Spleen (tissue), 11 donors: ENCODE measurements at regions not wholly inside any gene's neighbourhood (a gene's known extent, or its start where the extent isn't known, plus 50 kb on each side); places are given as distances from the start of the nearest gene placed in this dataset.

Experiments
- DNase-seq: peaks from one replicate; pipeline ENCODE4 v3.0.0-alpha.2; 2020
- H3K27ac ChIP-seq, 8 donors: fragments of 200-600 bp; sonication (generic) in 7 of 8; 1 replicate in 4 of 8; 2 replicates in 4 of 8; pipeline versions ENCODE4 v1.5.0 to v1.8.0; 2016 to 2021; ENCODE audit warnings: inconsistent platforms in 4 of 8, mild to moderate bottlenecking in 4 of 8, moderate library complexity in 1 of 8
- H3K27me3 ChIP-seq, 7 donors: fragments of 200-600 bp; sonication (generic) in 6 of 7; replicated peaks in 1 of 7; 1 replicate in 4 of 7; 2 replicates in 3 of 7; pipeline versions ENCODE4 v1.5.0 to v1.8.0; 2016 to 2021; ENCODE audit warnings: inconsistent platforms in 3 of 7, mild to moderate bottlenecking in 1 of 7
- H3K36me3 ChIP-seq, 6 donors: fragments of 200-600 bp; sonication (generic) in 5 of 6; 1 replicate in 4 of 6; 2 replicates in 2 of 6; pipeline versions ENCODE4 v1.5.0 to v1.8.0; 2016 to 2021; ENCODE audit warnings: inconsistent platforms in 2 of 6
- H3K4me1 ChIP-seq, 6 donors: fragments of 200-600 bp; sonication (generic) in 5 of 6; 1 replicate in 3 of 6; 2 replicates in 3 of 6; pipeline versions ENCODE4 v1.5.0 to v1.8.0; 2016 to 2021; ENCODE audit warnings: inconsistent platforms in 3 of 6
- H3K4me3 ChIP-seq, 8 donors: fragments of 200-600 bp; sonication (generic) in 7 of 8; 1 replicate in 4 of 8; 2 replicates in 4 of 8; pipeline versions ENCODE4 v1.5.0 to v1.8.0; 2016 to 2021; ENCODE audit warnings: inconsistent platforms in 4 of 8, mild to moderate bottlenecking in 4 of 8, moderate library complexity in 2 of 8
- H3K9me3 ChIP-seq, 8 donors: fragments of 200-600 bp; sonication (generic) in 7 of 8; 1 replicate in 4 of 8; 2 replicates in 4 of 8; pipeline versions ENCODE4 v1.5.0 to v1.8.0; 2016 to 2021; ENCODE audit warnings: inconsistent platforms in 4 of 8
- POLR2A ChIP-seq, 3 donors: fragments of 450-650 bp; IDR thresholded peaks; one replicate each; pipeline ENCODE4 v1.5.1; 2017; ENCODE audit warnings: antibody characterized with exemption in 3 of 3, mild to moderate bottlenecking in 1 of 3
- POLR2AphosphoS5 ChIP-seq, 3 donors: sonication (generic); formaldehyde crosslinking; IDR thresholded peaks; one replicate each; pipeline ENCODE4 v1.5.1; 2017; ENCODE audit warnings: antibody characterized with exemption in 3 of 3
- WGBS, 5 donors: extraction: QIAGEN DNeasy Blood & Tissue Kit in 3 of 5; methylation state at CpG; one replicate each; pipeline versions ENCODE4 v1.1.5 to v1.1.7; 2013 to 2018; 5-methylcytosine and 5-hydroxymethylcytosine counted together
- intact Hi-C: fragments of 100-400 bp; cut with DNase I; formaldehyde crosslinking; loops from one replicate; pipeline ENCODE4 v1.15.0; 2023; ENCODE audit warnings: low total_unique reads
- TF ChIP-seq, protein P1 (sequence below), 11 experiments: fragments of 200-600 bp in 7 of 11; fragments of 450-650 bp in 4 of 11; sonication (generic) in 4 of 11; IDR thresholded peaks in 8 of 11; conservative IDR thresholded peaks in 3 of 11; 1 replicate in 7 of 11; 2 replicates in 4 of 11; pipeline versions ENCODE4 v1.4.0 to v1.8.0; 2016 to 2021; ENCODE audit warnings: antibody characterized with exemption in 11 of 11, inconsistent platforms in 4 of 11, mild to moderate bottlenecking in 1 of 11
- donor health status: healthy with polysubstance abuse.
- donor health status: DM: no; HTN: no; CAD: no; lungs with moderate emphysema.
- donor health status: DM: no; HTN: no; CAD: no.
- donor health status: Bipolar disorder and iron deficiency.
- donor health status: healthy.
- donor health status: DM: no; HTN: no; CAD: no.
- donor health status: DM: yes; HTN: yes; CAD: no.

DNA sequence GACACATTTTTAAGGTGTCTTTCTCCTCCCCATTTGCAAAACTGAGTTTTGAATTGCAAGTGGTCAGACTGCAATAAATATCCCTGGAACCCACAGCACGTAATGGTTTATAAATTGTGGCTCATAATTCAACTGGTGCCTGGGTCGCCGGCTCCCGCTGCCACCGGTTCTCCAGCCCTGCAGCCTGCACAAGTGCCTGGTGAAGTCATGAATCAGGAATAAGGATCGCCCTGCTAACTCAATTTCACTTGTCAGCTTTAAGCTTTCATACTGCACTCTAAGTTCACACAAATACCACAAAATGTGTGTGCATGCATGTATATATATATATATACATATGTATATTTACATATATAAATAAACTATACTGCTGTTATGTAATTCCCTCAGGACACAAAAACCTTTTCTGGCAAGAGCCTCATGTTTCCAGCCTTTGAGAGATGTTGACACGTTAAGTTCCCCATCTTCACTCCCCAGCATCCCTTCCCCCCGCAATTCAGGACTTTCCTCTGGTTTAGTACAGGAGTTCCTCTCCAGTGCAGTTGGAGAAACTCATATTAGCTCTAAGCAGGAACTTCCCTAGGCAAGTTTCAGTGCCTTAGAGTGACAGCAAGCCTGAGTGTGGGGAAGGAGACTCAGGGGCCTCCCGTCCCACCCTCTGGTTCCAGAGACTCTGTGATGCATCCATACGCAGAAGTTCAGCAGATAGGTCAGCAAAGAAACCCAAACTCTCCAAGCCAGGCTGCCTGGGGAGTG, 129.2 kb upstream of the UNC5B start:
- Histone ChIP-seq H3K9me3 (no peaks in the 10 kb centered on the region), H3K27me3 (peaks cover 0 to 3% (median 0%) of the 10 kb centered on the region in 7 donors), H3K4me1 (no peaks in the 10 kb centered on the region), H3K4me3 (no peak overlapping the region), H3K36me3 (no peaks in the 10 kb centered on the region), H3K27ac (no peak overlapping the region)
- intact Hi-C loops: no loop called here
- TF ChIP-seq POLR2A (IDR thresholded peaks at IDR 0.05) (no peak), POLR2AphosphoS5 (IDR thresholded peaks at IDR 0.05) (no peak)
- TF ChIP-seq, protein P1, sequence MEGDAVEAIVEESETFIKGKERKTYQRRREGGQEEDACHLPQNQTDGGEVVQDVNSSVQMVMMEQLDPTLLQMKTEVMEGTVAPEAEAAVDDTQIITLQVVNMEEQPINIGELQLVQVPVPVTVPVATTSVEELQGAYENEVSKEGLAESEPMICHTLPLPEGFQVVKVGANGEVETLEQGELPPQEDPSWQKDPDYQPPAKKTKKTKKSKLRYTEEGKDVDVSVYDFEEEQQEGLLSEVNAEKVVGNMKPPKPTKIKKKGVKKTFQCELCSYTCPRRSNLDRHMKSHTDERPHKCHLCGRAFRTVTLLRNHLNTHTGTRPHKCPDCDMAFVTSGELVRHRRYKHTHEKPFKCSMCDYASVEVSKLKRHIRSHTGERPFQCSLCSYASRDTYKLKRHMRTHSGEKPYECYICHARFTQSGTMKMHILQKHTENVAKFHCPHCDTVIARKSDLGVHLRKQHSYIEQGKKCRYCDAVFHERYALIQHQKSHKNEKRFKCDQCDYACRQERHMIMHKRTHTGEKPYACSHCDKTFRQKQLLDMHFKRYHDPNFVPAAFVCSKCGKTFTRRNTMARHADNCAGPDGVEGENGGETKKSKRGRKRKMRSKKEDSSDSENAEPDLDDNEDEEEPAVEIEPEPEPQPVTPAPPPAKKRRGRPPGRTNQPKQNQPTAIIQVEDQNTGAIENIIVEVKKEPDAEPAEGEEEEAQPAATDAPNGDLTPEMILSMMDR (IDR thresholded peaks at IDR 0.05 in 8 of 11, conservative IDR thresholded peaks at IDR 0.05 in 3 of 11): no peak
- WGBS, 5 donors: 83 to 89% (median 85%) methylated on average over 10 of the region's 10 CpGs
- DNase-seq: no peak

DNA sequence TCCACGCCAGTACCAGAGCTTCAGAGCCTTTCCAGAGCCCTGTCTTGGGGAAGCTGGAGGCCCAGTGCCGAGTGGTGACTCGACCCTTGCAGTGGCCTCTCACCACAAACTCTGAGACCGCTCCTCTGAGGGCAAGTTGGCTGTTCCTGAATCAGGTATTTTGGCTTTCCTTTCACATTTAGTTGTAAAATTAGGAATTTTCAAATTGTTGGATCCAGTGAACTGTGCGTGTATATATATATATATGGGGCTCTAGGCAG, 128.7 kb upstream of the UNC5B start:
- Histone ChIP-seq H3K4me3 (no peak overlapping the region), H3K36me3 (no peaks in the 10 kb centered on the region), H3K9me3 (no peaks in the 10 kb centered on the region), H3K27ac (no peak overlapping the region), H3K4me1 (no peaks in the 10 kb centered on the region), H3K27me3 (peaks cover 0 to 3% (median 0%) of the 10 kb centered on the region in 7 donors)
- peak; percentile 18 for DNase-seq
- TF ChIP-seq POLR2AphosphoS5 (IDR thresholded peaks at IDR 0.05) (no peak), POLR2A (IDR thresholded peaks at IDR 0.05) (no peak)
- TF ChIP-seq, protein P1 (IDR thresholded peaks at IDR 0.05 in 8 of 11, conservative IDR thresholded peaks at IDR 0.05 in 3 of 11): no peak
- WGBS, 5 donors: 60 to 79% (median 73%) methylated on average over 5 of the region's 5 CpGs
- intact Hi-C loops: no loop called here

DNA sequence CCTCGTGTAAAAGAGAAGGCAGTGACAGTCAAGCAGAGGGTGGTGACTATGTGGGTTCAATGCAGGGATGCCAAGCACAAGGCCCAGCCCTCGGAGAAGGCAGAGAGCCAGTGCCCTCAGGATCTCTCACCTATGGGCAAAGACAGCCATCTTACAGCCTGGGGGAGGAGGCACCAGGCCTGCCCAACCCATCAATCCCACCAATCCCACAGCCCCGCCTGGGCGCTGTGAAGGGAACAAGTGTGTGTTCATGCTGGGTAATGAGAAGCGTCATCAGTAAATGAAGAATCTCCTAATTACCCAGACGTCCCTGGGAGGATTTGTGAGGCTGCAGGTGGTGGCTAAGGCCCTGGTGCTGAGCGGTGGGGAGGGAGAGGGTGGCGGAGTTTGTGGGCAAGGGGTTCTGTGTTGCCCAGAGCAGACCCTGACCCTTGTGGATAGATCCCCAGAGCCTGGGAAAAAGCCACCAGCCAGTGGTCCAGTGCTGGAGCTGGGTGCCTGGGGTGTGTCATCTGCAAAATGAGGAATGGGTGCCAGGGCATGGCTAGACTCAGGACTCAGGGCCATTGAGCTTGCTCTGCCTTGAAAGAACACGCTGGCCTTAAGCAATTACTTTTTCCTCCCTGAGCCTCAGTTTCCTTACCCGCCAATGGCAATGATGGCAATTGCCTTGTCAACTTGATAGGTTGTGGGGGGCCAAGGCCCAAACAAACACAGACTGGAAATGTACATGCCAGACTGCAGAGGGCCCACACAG, 128.1 kb upstream of the UNC5B start:
- Histone ChIP-seq H3K4me3 (no peak overlapping the region), H3K4me1 (no peaks in the 10 kb centered on the region), H3K27me3 (peaks cover 0 to 3% (median 0%) of the 10 kb centered on the region in 7 donors), H3K9me3 (no peaks in the 10 kb centered on the region), H3K27ac (no peak overlapping the region), H3K36me3 (no peaks in the 10 kb centered on the region)
- intact Hi-C loops: no loop called here
- 80 to 92% (median 87%) methylated on average over 10 of the region's 10 CpGs for WGBS, 5 donors
- DNase-seq: peak; percentile 36
- TF ChIP-seq, protein P1 (IDR thresholded peaks at IDR 0.05 in 8 of 11, conservative IDR thresholded peaks at IDR 0.05 in 3 of 11): no peak
- TF ChIP-seq POLR2A (IDR thresholded peaks at IDR 0.05) (no peak), POLR2AphosphoS5 (IDR thresholded peaks at IDR 0.05) (no peak)

DNA sequence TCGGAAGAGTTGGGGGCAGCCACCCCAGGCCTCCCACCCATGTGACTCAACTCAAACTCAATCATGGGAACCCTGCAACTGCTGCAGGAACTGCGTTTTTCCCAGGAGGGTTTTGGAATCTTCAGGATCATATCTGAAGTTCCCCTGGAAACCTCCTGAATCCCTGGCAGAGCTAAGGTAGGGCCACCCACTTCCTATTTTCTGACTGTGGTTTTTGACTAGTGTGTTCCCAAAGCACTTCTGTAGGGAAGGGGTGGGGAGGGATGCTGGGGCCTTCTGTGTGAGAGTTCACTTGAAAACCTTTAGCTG, 127.6 kb upstream of the UNC5B start:
- peaks cover 0 to 5% (median 0%) of the 10 kb centered on the region in 7 donors for H3K27me3 ChIP-seq
- no peaks in the 10 kb centered on the region for H3K4me1 ChIP-seq
- no peak for DNase-seq
- H3K9me3 ChIP-seq: no peaks in the 10 kb centered on the region
- WGBS, 5 donors: 78 to 96% (median 89%) methylated on average over 2 of the region's 2 CpGs
- TF ChIP-seq POLR2A (IDR thresholded peaks at IDR 0.05) (no peak), POLR2AphosphoS5 (IDR thresholded peaks at IDR 0.05) (no peak)
- TF ChIP-seq, protein P1 (IDR thresholded peaks at IDR 0.05 in 8 of 11, conservative IDR thresholded peaks at IDR 0.05 in 3 of 11): no peak
- no peak overlapping the region for H3K27ac ChIP-seq
- no peak overlapping the region for H3K4me3 ChIP-seq
- H3K36me3 ChIP-seq: no peaks in the 10 kb centered on the region
- intact Hi-C loops: no loop called here
